H1 (cell line): ENCODE measurements at regions not wholly inside any gene's neighbourhood (a gene's known extent, or its start where the extent isn't known, plus 50 kb on each side); places are given as distances from the start of the nearest gene placed in this dataset.

Source experiments
- CBX5 ChIP-seq: fragments of 300-800, 300-1000 bp; sonication (generic); IDR thresholded peaks from 2 replicates; pipeline ENCODE4 v1.7.1; 2016; ENCODE audit warnings: antibody characterized with exemption, low read length, low read depth
- CEBPB ChIP-seq: IDR thresholded peaks from 2 replicates; pipeline ENCODE4 v1.6.1; 2012; ENCODE audit warnings: low read depth, low read length
- EZH2 ChIP-seq: fragments of 200-600 bp; sonication (generic); IDR thresholded peaks from 2 replicates; pipeline ENCODE4 v1.7.1; 2012; ENCODE audit warnings: low read depth, mild to moderate bottlenecking, moderate library complexity, low read length, inconsistent platforms; ENCODE audit not compliant: severe bottlenecking
- KDM5A ChIP-seq: fragments of 200-600 bp; IDR thresholded peaks from 2 replicates; pipeline ENCODE4 v1.7.1; 2012; ENCODE audit warnings: mild to moderate bottlenecking, low read length, inconsistent platforms, mixed read lengths
- POLR2AphosphoS5 ChIP-seq: IDR thresholded peaks from 2 replicates; pipeline ENCODE4 v1.6.1; 2011; ENCODE audit warnings: low read depth, low read length
- RBBP5 ChIP-seq: IDR thresholded peaks from 2 replicates; pipeline ENCODE4 v1.7.1; 2012; ENCODE audit warnings: low read depth, mild to moderate bottlenecking, inconsistent platforms, low read length, moderate library complexity, borderline replicate concordance
- SRF ChIP-seq: IDR thresholded peaks from 2 replicates; pipeline ENCODE4 v1.6.1; 2011; ENCODE audit warnings: mild to moderate bottlenecking, low read depth, low read length, moderate library complexity
- TEAD4 ChIP-seq: IDR thresholded peaks from 2 replicates; pipeline ENCODE4 v1.6.1; 2012; ENCODE audit warnings: low read depth, low read length, inconsistent platforms, mixed read lengths
- YY1 ChIP-seq: IDR thresholded peaks from 2 replicates; pipeline ENCODE4 v1.6.1; 2011; ENCODE audit warnings: low read depth, mild to moderate bottlenecking, low read length
- TF ChIP-seq, protein P1 (sequence below), 3 experiments: IDR thresholded peaks; 1 replicate in 2 of 3; 2 replicates in 1 of 3; pipeline versions ENCODE4 v1.5.1 to v1.6.1; 2011; ENCODE audit warnings: low read length in 3 of 3, mild to moderate bottlenecking in 3 of 3, inconsistent platforms in 2 of 3, low read depth in 1 of 3, moderate library complexity in 1 of 3; ENCODE audit not compliant: insufficient read depth in 1 of 3; ENCODE audit errors: control extremely low read depth in 1 of 3
- TF ChIP-seq, protein P2 (sequence below): IDR thresholded peaks from 2 replicates; pipeline ENCODE4 v1.6.1; 2011; ENCODE audit warnings: low read depth, mild to moderate bottlenecking, low read length; ENCODE audit not compliant: insufficient read depth

DNA sequence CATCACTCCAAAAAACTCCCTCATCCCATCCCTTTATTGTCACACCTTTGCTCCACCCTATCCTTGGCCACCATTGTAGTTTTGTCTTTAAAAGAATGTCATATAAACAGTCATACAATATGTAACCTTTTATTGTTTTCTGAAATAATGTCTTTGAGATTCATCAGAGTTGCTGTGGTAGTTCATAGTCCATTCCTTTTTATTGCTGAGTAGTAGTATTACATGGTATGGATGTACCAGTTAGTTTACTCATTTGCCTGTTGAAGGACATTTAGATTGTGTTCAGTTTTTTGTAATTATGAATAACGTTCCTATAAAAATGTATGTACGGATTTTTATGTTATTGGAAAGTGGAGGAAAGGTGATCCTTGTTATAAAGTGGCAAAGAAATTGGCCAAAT lies 171.8 kb upstream of the GCFC2 start:
- no peak for TF ChIP-seq TEAD4
- TF ChIP-seq, protein P1, sequence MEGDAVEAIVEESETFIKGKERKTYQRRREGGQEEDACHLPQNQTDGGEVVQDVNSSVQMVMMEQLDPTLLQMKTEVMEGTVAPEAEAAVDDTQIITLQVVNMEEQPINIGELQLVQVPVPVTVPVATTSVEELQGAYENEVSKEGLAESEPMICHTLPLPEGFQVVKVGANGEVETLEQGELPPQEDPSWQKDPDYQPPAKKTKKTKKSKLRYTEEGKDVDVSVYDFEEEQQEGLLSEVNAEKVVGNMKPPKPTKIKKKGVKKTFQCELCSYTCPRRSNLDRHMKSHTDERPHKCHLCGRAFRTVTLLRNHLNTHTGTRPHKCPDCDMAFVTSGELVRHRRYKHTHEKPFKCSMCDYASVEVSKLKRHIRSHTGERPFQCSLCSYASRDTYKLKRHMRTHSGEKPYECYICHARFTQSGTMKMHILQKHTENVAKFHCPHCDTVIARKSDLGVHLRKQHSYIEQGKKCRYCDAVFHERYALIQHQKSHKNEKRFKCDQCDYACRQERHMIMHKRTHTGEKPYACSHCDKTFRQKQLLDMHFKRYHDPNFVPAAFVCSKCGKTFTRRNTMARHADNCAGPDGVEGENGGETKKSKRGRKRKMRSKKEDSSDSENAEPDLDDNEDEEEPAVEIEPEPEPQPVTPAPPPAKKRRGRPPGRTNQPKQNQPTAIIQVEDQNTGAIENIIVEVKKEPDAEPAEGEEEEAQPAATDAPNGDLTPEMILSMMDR (IDR thresholded peaks at IDR 0.05; ENCODE audit: control extremely low read depth in 1 of 3, insufficient read depth in 1 of 3, low read depth in 1 of 3, low read length in 3 of 3): no peak
- TF ChIP-seq KDM5A: no peak
- TF ChIP-seq, protein P2, sequence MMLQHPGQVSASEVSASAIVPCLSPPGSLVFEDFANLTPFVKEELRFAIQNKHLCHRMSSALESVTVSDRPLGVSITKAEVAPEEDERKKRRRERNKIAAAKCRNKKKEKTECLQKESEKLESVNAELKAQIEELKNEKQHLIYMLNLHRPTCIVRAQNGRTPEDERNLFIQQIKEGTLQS: no peak
- TF ChIP-seq YY1: no peak
- no peak for TF ChIP-seq EZH2
- TF ChIP-seq SRF: no peak
- TF ChIP-seq RBBP5: no peak
- TF ChIP-seq CBX5: no peak
- TF ChIP-seq POLR2AphosphoS5: no peak
- TF ChIP-seq CEBPB: no peak
